Breast epithelium (tissue), 4 donors: ENCODE measurements at regions not wholly inside any gene's neighbourhood (a gene's known extent, or its start where the extent isn't known, plus 50 kb on each side); places are given as distances from the start of the nearest gene placed in this dataset.

Experiments
- DNase-seq, 2 donors: peaks; one replicate each; pipeline ENCODE4 v3.0.0-alpha.2; 2019; ENCODE audit warnings: low spot score in 2 of 2
- H3K27ac ChIP-seq, 2 donors: fragments of 200-600 bp; sonication (generic) in 1 of 2; one replicate each; pipeline ENCODE4 v1.5.1; 2016 to 2019; ENCODE audit warnings: mild to moderate bottlenecking in 1 of 2
- H3K27me3 ChIP-seq, 2 donors: fragments of 200-600 bp; sonication (generic) in 1 of 2; one replicate each; pipeline versions ENCODE4 v1.5.1 to v1.6.0; 2017 to 2019; ENCODE audit warnings: control low read depth in 1 of 2, mild to moderate bottlenecking in 1 of 2
- H3K36me3 ChIP-seq: fragments of 200-600 bp; one replicate; pipeline ENCODE4 v1.5.1; 2019
- H3K4me1 ChIP-seq, 2 donors: fragments of 200-600 bp; sonication (generic); one replicate each; pipeline ENCODE4 v1.5.1; 2016 to 2019; ENCODE audit warnings: control low read depth in 1 of 2
- H3K4me3 ChIP-seq, 3 donors: fragments of 200-600 bp; sonication (generic); 1 replicate in 2 of 3; 2 replicates in 1 of 3; pipeline ENCODE4 v1.5.1; 2016 to 2019; ENCODE audit warnings: mild to moderate bottlenecking in 3 of 3, moderate library complexity in 2 of 3
- H3K9me3 ChIP-seq, 2 donors: fragments of 200-600 bp; sonication (generic) in 1 of 2; one replicate each; pipeline ENCODE4 v1.5.1; 2016 to 2019; ENCODE audit warnings: control low read depth in 1 of 2
- POLR2A ChIP-seq: fragments of 450-650 bp; IDR thresholded peaks from one replicate; pipeline ENCODE4 v1.6.1; 2016; ENCODE audit warnings: antibody characterized with exemption, mild to moderate bottlenecking, moderate library complexity
- POLR2AphosphoS5 ChIP-seq, 3 donors: sonication (generic); formaldehyde crosslinking; IDR thresholded peaks; one replicate each; pipeline ENCODE4 v1.6.1; 2017; ENCODE audit warnings: antibody characterized with exemption in 3 of 3
- intact Hi-C: fragments of 100-400 bp; cut with DNase I; formaldehyde crosslinking; loops from one replicate; pipeline ENCODE4 v1.15.1; 2023; ENCODE audit warnings: low total_unique reads
- TF ChIP-seq, protein P1 (sequence below), 3 donors: fragments of 450-650 bp; IDR thresholded peaks; one replicate each; pipeline ENCODE4 v1.5.1; 2016 to 2017; ENCODE audit warnings: antibody characterized with exemption in 3 of 3, mild to moderate bottlenecking in 3 of 3, moderate library complexity in 3 of 3

DNA sequence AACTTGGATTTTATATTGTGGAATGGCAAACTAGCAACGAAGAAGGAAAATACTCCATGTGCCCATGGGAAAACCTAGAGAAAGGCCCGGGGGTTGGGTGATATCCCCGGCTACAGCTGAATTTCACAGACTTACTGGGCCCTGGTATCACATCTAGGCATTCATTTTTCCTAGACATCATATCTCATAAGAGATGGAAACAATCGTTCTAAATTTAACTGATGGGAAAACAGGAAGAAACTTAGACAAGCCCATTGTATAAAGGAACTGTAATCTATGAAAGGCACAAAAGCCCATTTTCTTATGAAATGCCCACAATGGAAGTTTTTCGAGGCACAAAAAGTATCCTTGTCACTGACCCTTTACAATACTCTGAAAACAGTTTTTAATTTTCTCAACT is 407.9 kb upstream of the LYPLAL1 start:
- no peaks in the 10 kb centered on the region for H3K9me3 ChIP-seq
- no peaks in the 10 kb centered on the region for H3K4me1 ChIP-seq
- H3K4me3 ChIP-seq, result no peak overlapping the region
- H3K27ac ChIP-seq, result no peak overlapping the region
- H3K27me3 ChIP-seq, result no peaks in the 10 kb centered on the region
- H3K36me3 ChIP-seq, result no peaks in the 10 kb centered on the region
- DNase-seq, result no peak
- intact Hi-C loops, result no loop called here
- TF ChIP-seq, protein P1, sequence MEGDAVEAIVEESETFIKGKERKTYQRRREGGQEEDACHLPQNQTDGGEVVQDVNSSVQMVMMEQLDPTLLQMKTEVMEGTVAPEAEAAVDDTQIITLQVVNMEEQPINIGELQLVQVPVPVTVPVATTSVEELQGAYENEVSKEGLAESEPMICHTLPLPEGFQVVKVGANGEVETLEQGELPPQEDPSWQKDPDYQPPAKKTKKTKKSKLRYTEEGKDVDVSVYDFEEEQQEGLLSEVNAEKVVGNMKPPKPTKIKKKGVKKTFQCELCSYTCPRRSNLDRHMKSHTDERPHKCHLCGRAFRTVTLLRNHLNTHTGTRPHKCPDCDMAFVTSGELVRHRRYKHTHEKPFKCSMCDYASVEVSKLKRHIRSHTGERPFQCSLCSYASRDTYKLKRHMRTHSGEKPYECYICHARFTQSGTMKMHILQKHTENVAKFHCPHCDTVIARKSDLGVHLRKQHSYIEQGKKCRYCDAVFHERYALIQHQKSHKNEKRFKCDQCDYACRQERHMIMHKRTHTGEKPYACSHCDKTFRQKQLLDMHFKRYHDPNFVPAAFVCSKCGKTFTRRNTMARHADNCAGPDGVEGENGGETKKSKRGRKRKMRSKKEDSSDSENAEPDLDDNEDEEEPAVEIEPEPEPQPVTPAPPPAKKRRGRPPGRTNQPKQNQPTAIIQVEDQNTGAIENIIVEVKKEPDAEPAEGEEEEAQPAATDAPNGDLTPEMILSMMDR (IDR thresholded peaks at IDR 0.05), result no peak
- TF ChIP-seq POLR2A (no peak), POLR2AphosphoS5 (IDR thresholded peaks at IDR 0.05) (no peak)

- H3K4me1 ChIP-seq, result no peaks in the 10 kb centered on the region
- no peak overlapping the region for H3K4me3 ChIP-seq
- no peaks in the 10 kb centered on the region for H3K36me3 ChIP-seq
- H3K9me3 ChIP-seq, result no peaks in the 10 kb centered on the region
- intact Hi-C loops, result no loop called here
- H3K27ac ChIP-seq, result no peak overlapping the region
- no peaks in the 10 kb centered on the region for H3K27me3 ChIP-seq
- no peak for DNase-seq
- TF ChIP-seq POLR2A (no peak), POLR2AphosphoS5 (IDR thresholded peaks at IDR 0.05) (no peak)
- TF ChIP-seq, protein P1 (IDR thresholded peaks at IDR 0.05), result no peak
Observed at GRCh38 chr1:218771931-218772330, 401.7 kb upstream of the LYPLAL1 start.

DNA sequence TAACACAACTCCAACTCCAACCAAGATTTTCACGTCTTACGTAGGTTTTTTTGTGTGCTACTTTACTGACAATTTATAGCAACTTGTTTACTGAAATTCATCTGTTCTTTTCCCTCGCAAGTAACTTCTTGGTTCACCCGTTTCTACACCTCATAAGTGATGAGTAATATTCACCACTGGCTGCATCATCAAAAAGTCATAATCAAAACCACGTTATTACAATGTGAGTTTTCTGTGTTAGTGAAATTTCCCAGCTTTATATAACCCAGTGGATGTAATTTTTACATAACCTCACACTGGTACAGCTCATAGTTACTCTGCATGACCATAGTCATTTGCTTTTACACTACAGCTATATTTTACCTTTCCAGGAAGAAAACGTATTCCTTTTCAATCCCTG is 401.1 kb upstream of the LYPLAL1 start:
- no peak overlapping the region for H3K4me3 ChIP-seq
- no peaks in the 10 kb centered on the region for H3K27me3 ChIP-seq
- no peaks in the 10 kb centered on the region for H3K9me3 ChIP-seq
- no peak overlapping the region for H3K27ac ChIP-seq
- H3K36me3 ChIP-seq, result no peaks in the 10 kb centered on the region
- no peak for DNase-seq
- intact Hi-C loops, result no loop called here
- no peaks in the 10 kb centered on the region for H3K4me1 ChIP-seq
- TF ChIP-seq, protein P1 (IDR thresholded peaks at IDR 0.05), result no peak
- TF ChIP-seq POLR2AphosphoS5 (IDR thresholded peaks at IDR 0.05) (no peak), POLR2A (no peak)

GRCh38 chr1:218775501-218776021 is 398.1 kb upstream of the LYPLAL1 start:
- Histone ChIP-seq H3K27ac (no peak overlapping the region), H3K27me3 (no peaks in the 10 kb centered on the region), H3K36me3 (no peaks in the 10 kb centered on the region), H3K4me3 (no peak overlapping the region), H3K4me1 (no peaks in the 10 kb centered on the region), H3K9me3 (no peaks in the 10 kb centered on the region)
- no peak for DNase-seq
- intact Hi-C loops, result no loop called here
- TF ChIP-seq, protein P1 (IDR thresholded peaks at IDR 0.05), result no peak
- no peak for TF ChIP-seq POLR2AphosphoS5 (IDR thresholded peaks at IDR 0.05)
- TF ChIP-seq POLR2A, result no peak

- Histone ChIP-seq H3K9me3 (no peaks in the 10 kb centered on the region), H3K4me3 (no peak overlapping the region), H3K36me3 (no peaks in the 10 kb centered on the region), H3K4me1 (no peaks in the 10 kb centered on the region), H3K27ac (no peak overlapping the region), H3K27me3 (no peaks in the 10 kb centered on the region)
- DNase-seq, result no peak
- TF ChIP-seq POLR2AphosphoS5 (IDR thresholded peaks at IDR 0.05), result no peak
- intact Hi-C loops, result no loop called here
Observed at GRCh38 chr1:218778257-218779126, 395.2 kb upstream of the LYPLAL1 start.
